HG02588 (cell line): ENCODE measurements at regions not wholly inside any gene's neighbourhood (a gene's known extent, or its start where the extent isn't known, plus 50 kb on each side); places are given as distances from the start of the nearest gene placed in this dataset.
"Not testable (repeated sequence)": the region's sequence is repeated elsewhere in the genome, so short reads cannot be mapped to it uniquely, and the experiment has no call there.

ENCODE experiments used
- ATAC-seq: cut with Tn5 transposase; IDR thresholded peaks from one replicate; pipeline ENCODE4 v1.9.1; 2021; ENCODE audit warnings: mild to moderate bottlenecking, moderate library complexity; ENCODE audit not compliant: unreplicated experiment

- no peak for ATAC-seq
Observed at GRCh38 chr16:13697568-13697967, 222.4 kb upstream of the ERCC4 start.

- no peak for ATAC-seq
Observed at GRCh38 chr16:13702614-13703013, 217.3 kb upstream of the ERCC4 start.

GRCh38 chr16:13708347-13709120 lies 211.4 kb upstream of the ERCC4 start:
- ATAC-seq, result no peak

GRCh38 chr16:13718748-13719147 lies 201.2 kb upstream of the ERCC4 start:
- ATAC-seq, result no peak

- ATAC-seq, result no peak
Observed at GRCh38 chr16:13727943-13728342, 192.0 kb upstream of the ERCC4 start.

- ATAC-seq, result no peak
Observed at GRCh38 chr16:13733561-13733960, 186.4 kb upstream of the ERCC4 start.

GRCh38 chr16:13739621-13740373 lies 180.2 kb upstream of the ERCC4 start:
- not testable (repeated sequence) for ATAC-seq

GRCh38 chr16:13742928-13743327 lies 177.0 kb upstream of the ERCC4 start:
- ATAC-seq, result no peak

- no peak for ATAC-seq
Observed at GRCh38 chr16:13743571-13743970, 176.4 kb upstream of the ERCC4 start.

- ATAC-seq, result no peak
Observed at GRCh38 chr16:13756411-13757140, 163.4 kb upstream of the ERCC4 start.

- no peak for ATAC-seq
Observed at GRCh38 chr16:13766334-13766733, 153.6 kb upstream of the ERCC4 start.

- no peak for ATAC-seq
Observed at GRCh38 chr16:13767215-13767614, 152.7 kb upstream of the ERCC4 start.

GRCh38 chr16:13768471-13768870 lies 151.5 kb upstream of the ERCC4 start:
- no peak for ATAC-seq

GRCh38 chr16:13770436-13770835 lies 149.5 kb upstream of the ERCC4 start:
- no peak for ATAC-seq

GRCh38 chr16:13772782-13773181 lies 147.2 kb upstream of the ERCC4 start:
- ATAC-seq, result no peak

- ATAC-seq, result no peak
Observed at GRCh38 chr16:13779676-13780075, 140.3 kb upstream of the ERCC4 start.

GRCh38 chr16:13780406-13781168 lies 139.4 kb upstream of the ERCC4 start:
- no peak for ATAC-seq

- no peak for ATAC-seq
Observed at GRCh38 chr16:13781169-13781564, 138.8 kb upstream of the ERCC4 start.

- ATAC-seq, result no peak
Observed at GRCh38 chr16:13781575-13782338, 138.2 kb upstream of the ERCC4 start.

- no peak for ATAC-seq
Observed at GRCh38 chr16:13791095-13791494, 128.9 kb upstream of the ERCC4 start.
